ENCODE measurements at regions not wholly inside any gene's neighbourhood (a gene's known extent, or its start where the extent isn't known, plus 50 kb on each side); places are given as distances from the start of the nearest gene placed in this dataset.

- no peak for TF ChIP-seq CTCF (conservative IDR thresholded peaks at IDR 0.05; ENCODE audit: low read length)
- TF ChIP-seq EZH2phosphoT487 (IDR thresholded peaks at IDR 0.05; ENCODE audit: borderline replicate concordance) = no peak
Observed at GRCh38 chr13:44273991-44274770, 99.4 kb upstream of the SERP2 start.
